ENCODE measurements at regions not wholly inside any gene's neighbourhood (a gene's known extent, or its start where the extent isn't known, plus 50 kb on each side); places are given as distances from the start of the nearest gene placed in this dataset.

DNA sequence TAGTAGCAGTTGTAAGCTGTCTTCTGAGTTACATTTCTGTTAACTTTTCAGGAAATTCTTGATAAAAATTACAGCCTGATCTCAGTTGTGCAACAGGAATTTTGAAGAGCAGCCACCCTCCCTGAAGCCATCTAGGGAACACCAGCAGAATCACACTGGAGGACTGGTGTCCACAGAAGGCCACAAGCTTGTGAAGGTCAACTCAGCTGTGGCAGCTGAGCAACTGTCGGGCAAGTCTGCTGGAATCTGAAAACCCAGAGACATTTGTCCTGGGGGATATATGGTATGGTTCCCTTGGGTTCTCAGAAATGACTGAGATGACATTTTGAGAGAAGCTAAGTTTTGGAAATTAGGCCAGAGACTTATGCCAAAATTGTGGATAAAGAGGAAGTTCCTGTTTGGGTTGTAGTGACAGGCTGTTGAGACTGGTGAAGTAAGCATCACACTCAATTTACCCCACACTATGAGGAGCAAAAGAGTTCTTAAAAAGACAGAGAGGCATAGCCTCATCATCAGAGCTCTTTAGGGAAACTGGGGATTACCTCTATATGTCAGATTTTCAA, 78.1 kb upstream of the TNIP3 start:
- in situ Hi-C loops (cut with MboI; ENCODE audit: low pct_unique_long_range_greater_than_20kb in 2 of 9, low sequenced_read_pairs in 9 of 9, unreplicated experiment in 9 of 9) = no loop called here
- no peak for ATAC-seq (replicated peaks in 6 of 8)
- no peak overlapping the region for H3K27ac ChIP-seq
- H3K4me1 ChIP-seq (replicated peaks in 1 of 2) = no peaks in the 10 kb centered on the region
- no peak overlapping the region for H3K4me3 ChIP-seq
- WGBS, 10 experiments = 100% methylated on average over 1 of the region's 1 CpG; no CpG with 5 or more reads in 8 of the 10 experiments

DNA sequence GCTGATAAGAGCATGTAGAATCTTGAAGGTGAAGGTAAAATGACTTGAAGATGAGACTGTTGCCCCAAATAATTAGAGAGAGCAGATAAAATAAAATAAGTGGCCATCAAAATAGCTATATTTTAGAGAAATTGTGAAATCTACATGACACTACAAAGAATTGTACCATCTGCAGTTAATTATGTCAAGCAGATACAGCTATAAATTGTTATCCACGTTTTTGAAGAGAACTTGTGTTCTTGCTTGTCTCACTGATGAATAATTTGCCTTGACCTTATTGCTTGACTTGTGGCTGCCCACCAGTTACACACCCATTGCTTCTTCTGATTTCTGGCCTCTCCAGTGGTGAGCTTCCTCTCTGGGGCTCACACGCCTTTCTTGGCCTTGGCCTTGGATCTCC, 75.8 kb upstream of the TNIP3 start:
- 0 to 100% (median 80%) methylated on average over 1 to 2 of the region's 2 CpGs; no CpG with 5 or more reads in 1 of the 10 experiments for WGBS, 10 experiments

DNA sequence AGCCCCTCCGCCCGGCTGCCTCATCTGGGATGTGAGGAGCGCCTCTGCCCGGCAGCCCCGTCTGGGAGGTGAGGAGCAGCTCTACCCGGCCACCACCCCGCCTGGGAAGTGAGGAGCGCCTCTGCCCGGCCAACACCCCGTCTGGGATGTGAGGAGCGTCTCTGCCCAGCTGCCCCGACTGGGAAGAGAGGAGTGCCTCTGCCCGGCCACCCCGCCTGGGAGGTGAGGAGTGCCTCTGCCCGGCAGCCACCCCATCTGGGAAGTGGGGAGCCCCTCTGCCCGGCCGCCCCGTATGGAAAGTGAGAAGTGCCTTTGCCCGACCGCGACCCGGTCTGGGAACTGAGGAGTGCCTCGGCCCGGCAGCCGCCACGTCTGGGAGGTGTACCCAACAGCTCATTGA, 74.3 kb upstream of the TNIP3 start:
- ATAC-seq (replicated peaks in 6 of 8) = no peak
- H3K4me3 ChIP-seq = no peak overlapping the region
- WGBS, 10 experiments = no CpG with 5 or more reads among the region's 26 CpGs
- in situ Hi-C loops (cut with MboI; ENCODE audit: low pct_unique_long_range_greater_than_20kb in 2 of 9, low sequenced_read_pairs in 9 of 9, unreplicated experiment in 9 of 9) = no loop called here
- no peak overlapping the region for H3K27ac ChIP-seq
- no peaks in the 10 kb centered on the region for H3K4me1 ChIP-seq (replicated peaks in 1 of 2)

More for the DNA sequence above, 75.8 kb upstream of the TNIP3 start:
- in situ Hi-C loops (cut with MboI; ENCODE audit: low pct_unique_long_range_greater_than_20kb in 2 of 9, low sequenced_read_pairs in 9 of 9, unreplicated experiment in 9 of 9) = no loop called here
- ATAC-seq (replicated peaks in 6 of 8) = peak in 1 of 8 experiments; percentile 24
- Histone ChIP-seq H3K4me3 (no peak overlapping the region), H3K4me1 (replicated peaks in 1 of 2) (no peaks in the 10 kb centered on the region), H3K27ac (no peak overlapping the region)

DNA sequence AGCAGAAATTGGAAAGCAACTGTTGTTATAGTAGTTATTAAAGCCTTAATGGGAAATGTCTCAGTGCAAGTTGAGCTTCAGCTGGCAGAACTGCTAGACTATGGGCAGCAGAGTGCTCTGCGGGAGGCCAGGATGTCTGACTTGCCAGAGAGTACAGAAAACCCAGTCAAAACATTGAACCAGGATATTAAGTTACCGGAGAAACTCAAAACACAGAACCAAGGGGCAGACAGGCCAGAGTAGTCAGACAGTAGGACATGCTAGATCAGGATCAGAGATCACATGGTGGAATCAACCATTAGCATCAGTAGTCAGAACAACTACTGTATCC, 72.9 kb upstream of the TNIP3 start:
- in situ Hi-C loops (cut with MboI; ENCODE audit: low pct_unique_long_range_greater_than_20kb in 2 of 9, low sequenced_read_pairs in 9 of 9, unreplicated experiment in 9 of 9) = no loop called here
- Histone ChIP-seq H3K4me1 (replicated peaks in 1 of 2) (no peaks in the 10 kb centered on the region), H3K27ac (no peak overlapping the region), H3K4me3 (no peak overlapping the region)
- WGBS, 10 experiments = 0 to 100% (median 74%) methylated on average over 1 to 2 of the region's 2 CpGs; no CpG with 5 or more reads in 4 of the 10 experiments
- ATAC-seq (replicated peaks in 6 of 8) = no peak

GRCh38 chr4:121236353-121237068, 72.4 kb upstream of the TNIP3 start:
- in situ Hi-C loops (cut with MboI; ENCODE audit: low pct_unique_long_range_greater_than_20kb in 2 of 9, low sequenced_read_pairs in 9 of 9, unreplicated experiment in 9 of 9) = no loop called here
- ATAC-seq (replicated peaks in 6 of 8) = no peak
- 75 to 100% (median 90%) methylated on average over 2 to 6 of the region's 6 CpGs; no CpG with 5 or more reads in 1 of the 10 experiments for WGBS, 10 experiments
- no peaks in the 10 kb centered on the region for H3K4me1 ChIP-seq (replicated peaks in 1 of 2)
- no peak overlapping the region for H3K4me3 ChIP-seq
- H3K27ac ChIP-seq = no peak overlapping the region

DNA sequence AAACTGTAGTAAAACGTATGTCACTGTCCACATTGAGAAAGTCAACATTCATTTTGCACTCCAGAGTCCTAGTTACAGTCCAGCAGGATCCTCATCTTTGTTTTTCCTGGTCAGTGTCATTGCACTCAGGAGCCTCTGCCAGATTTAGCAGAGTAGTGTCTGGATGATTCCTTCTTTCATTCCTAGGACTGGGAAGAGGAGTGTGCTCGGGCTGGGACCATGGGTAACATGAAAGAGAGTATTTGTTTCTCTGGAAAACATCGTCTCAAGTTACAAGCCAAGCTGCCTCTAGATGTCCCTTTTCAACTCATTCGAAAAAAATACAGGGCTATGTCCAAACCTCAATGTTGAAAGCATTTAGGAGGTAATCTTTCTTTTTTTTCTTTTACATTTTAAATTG, 69.9 kb upstream of the TNIP3 start:
- Histone ChIP-seq H3K27ac (no peak overlapping the region), H3K4me1 (replicated peaks in 1 of 2) (no peaks in the 10 kb centered on the region), H3K4me3 (no peak overlapping the region)
- ATAC-seq (replicated peaks in 6 of 8) = no peak
- in situ Hi-C loops (cut with MboI; ENCODE audit: low pct_unique_long_range_greater_than_20kb in 2 of 9, low sequenced_read_pairs in 9 of 9, unreplicated experiment in 9 of 9) = no loop called here
- WGBS, 10 experiments = 14 to 67% (median 50%) methylated on average over 1 to 4 of the region's 4 CpGs; no CpG with 5 or more reads in 1 of the 10 experiments

GRCh38 chr4:121229993-121230392, 65.9 kb upstream of the TNIP3 start:
- Histone ChIP-seq H3K4me3 (no peak overlapping the region), H3K4me1 (replicated peaks in 1 of 2) (no peaks in the 10 kb centered on the region), H3K27ac (no peak overlapping the region)
- 13 to 100% (median 94%) methylated on average over 1 to 3 of the region's 3 CpGs for WGBS, 10 experiments
- in situ Hi-C loops (cut with MboI; ENCODE audit: low pct_unique_long_range_greater_than_20kb in 2 of 9, low sequenced_read_pairs in 9 of 9, unreplicated experiment in 9 of 9) = no loop called here
- no peak for ATAC-seq (replicated peaks in 6 of 8)

DNA sequence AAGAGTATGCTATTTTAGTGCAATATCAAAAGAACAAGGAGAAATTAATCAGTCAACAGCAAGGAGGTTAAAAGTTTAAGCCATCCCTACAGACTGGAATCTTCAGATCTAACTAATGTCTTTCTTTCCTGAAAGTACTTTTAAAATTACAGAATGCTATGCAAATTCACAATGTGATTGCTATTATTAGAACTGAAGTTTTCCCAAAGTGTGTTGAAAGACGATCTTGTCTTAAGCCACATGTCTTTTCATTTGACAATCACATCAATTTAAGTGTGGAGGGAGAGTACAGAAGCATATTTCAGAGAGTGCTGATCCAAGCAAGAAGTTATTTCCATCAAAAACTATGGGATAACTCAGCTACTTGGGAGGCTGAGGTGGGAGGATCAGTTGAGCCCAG, 64.7 kb upstream of the TNIP3 start:
- peak in 2 of 8 experiments; percentile 91 to 93 for ATAC-seq (replicated peaks in 6 of 8)
- no peaks in the 10 kb centered on the region for H3K4me1 ChIP-seq (replicated peaks in 1 of 2)
- 0 to 100% (median 89%) methylated on average over 1 of the region's 1 CpG; no CpG with 5 or more reads in 4 of the 10 experiments for WGBS, 10 experiments
- H3K4me3 ChIP-seq = no peak overlapping the region
- H3K27ac ChIP-seq = no peak overlapping the region
- in situ Hi-C loops (cut with MboI; ENCODE audit: low pct_unique_long_range_greater_than_20kb in 2 of 9, low sequenced_read_pairs in 9 of 9, unreplicated experiment in 9 of 9) = no loop called here

DNA sequence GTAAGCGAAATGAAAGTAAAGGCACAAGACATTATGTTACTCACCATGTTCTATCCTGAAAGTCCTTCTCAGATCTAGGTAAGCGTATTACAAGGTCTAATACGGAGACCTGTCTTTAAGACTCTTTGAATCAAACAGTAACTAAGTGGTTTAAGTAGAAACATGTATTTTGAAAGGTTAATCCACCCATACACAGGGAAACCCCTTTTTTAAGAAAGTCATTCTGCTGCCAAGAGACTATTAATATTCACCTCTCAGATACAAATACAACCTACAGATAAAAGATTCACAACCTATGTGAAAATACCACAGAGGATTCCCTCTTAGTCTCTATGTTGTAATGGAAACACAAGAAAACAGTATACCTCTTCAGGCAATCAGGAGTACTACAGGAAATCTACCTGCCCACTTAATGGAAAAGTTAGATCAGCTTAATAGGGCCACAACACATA, 63.2 kb upstream of the TNIP3 start:
- H3K27ac ChIP-seq = no peak overlapping the region
- H3K4me1 ChIP-seq (replicated peaks in 1 of 2) = no peaks in the 10 kb centered on the region
- no peak overlapping the region for H3K4me3 ChIP-seq
- ATAC-seq (replicated peaks in 6 of 8) = peak in 1 of 8 experiments; percentile 20
- 75 to 100% (median 91%) methylated on average over 1 to 3 of the region's 3 CpGs for WGBS, 10 experiments
- in situ Hi-C loops (cut with MboI; ENCODE audit: low pct_unique_long_range_greater_than_20kb in 2 of 9, low sequenced_read_pairs in 9 of 9, unreplicated experiment in 9 of 9) = no loop called here

DNA sequence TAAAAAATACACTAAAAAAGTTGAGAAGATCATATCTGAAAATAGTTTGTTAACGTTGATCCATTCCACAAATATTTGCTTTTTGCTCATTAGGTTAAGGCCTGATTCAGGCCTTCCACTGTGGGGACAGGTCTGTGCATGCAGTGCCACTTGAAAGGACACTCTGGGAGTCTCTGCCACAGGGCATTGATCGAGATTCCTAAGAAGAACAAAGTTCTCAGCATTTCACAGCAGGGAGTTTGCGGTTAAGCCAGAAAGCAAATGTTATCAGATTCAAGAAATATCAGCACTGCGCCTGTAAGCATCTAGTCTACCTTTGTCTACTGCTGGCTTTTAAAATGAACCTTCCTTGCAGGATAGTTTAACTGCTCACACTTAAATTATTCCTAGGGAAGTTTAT, 62.2 kb upstream of the TNIP3 start:
- Histone ChIP-seq H3K4me3 (no peak overlapping the region), H3K4me1 (replicated peaks in 1 of 2) (no peaks in the 10 kb centered on the region), H3K27ac (no peak overlapping the region)
- 33 to 92% (median 79%) methylated on average over 1 to 4 of the region's 4 CpGs for WGBS, 10 experiments
- in situ Hi-C loops (cut with MboI; ENCODE audit: low pct_unique_long_range_greater_than_20kb in 2 of 9, low sequenced_read_pairs in 9 of 9, unreplicated experiment in 9 of 9) = no loop called here
- no peak for ATAC-seq (replicated peaks in 6 of 8)

DNA sequence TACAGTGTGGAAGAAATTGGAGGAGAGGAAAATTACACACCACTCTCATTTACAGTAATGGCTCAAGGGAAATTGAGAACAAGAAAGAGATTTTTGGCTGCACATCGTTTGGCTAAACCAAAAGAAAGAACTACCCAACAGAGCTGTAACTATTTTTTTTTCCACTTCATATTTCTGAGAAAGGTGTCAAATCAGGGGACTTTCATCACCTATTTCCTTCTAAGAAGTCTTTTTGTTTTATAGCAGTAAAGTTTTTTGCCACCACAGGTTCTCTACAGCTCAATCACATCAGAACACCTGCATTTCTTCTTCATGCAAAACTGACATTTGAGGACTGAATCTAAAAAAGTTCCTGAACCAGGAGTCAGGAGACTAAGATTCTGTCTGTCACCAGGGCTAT, 57.5 kb upstream of the TNIP3 start:
- Histone ChIP-seq H3K4me3 (no peak overlapping the region), H3K4me1 (replicated peaks in 1 of 2) (no peaks in the 10 kb centered on the region), H3K27ac (no peak overlapping the region)
- ATAC-seq (replicated peaks in 6 of 8) = no peak
- 14 to 100% (median 89%) methylated on average over 1 of the region's 1 CpG; no CpG with 5 or more reads in 3 of the 10 experiments for WGBS, 10 experiments
- in situ Hi-C loops (cut with MboI; ENCODE audit: low pct_unique_long_range_greater_than_20kb in 2 of 9, low sequenced_read_pairs in 9 of 9, unreplicated experiment in 9 of 9) = no loop called here

DNA sequence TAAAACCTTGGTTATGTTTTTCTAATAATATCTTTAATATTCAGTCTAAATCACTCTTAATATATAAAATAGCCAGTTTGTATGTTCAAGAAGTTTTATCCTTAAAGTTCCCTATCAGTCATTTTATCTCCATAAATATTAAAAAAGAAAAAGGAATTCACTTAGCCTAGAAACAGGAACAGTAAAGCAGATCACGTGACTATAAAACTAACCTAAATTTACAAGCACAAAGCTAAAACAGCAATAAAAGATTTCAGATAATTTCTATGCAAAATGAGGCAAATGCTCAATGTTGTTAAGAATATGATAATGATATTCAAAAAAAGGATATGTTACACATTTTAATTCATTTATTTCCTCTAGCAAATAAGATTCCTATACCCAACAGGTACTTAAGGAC, 57.1 kb upstream of the TNIP3 start:
- no peaks in the 10 kb centered on the region for H3K4me1 ChIP-seq (replicated peaks in 1 of 2)
- ATAC-seq (replicated peaks in 6 of 8) = no peak
- WGBS, 10 experiments = 30 to 100% (median 69%) methylated on average over 1 of the region's 1 CpG; no CpG with 5 or more reads in 2 of the 10 experiments

GRCh38 chr4:121220698-121221097, 56.6 kb upstream of the TNIP3 start:
- ATAC-seq (replicated peaks in 6 of 8) = no peak
- H3K4me1 ChIP-seq (replicated peaks in 1 of 2) = no peaks in the 10 kb centered on the region
- no peak overlapping the region for H3K27ac ChIP-seq
- in situ Hi-C loops (cut with MboI; ENCODE audit: low pct_unique_long_range_greater_than_20kb in 2 of 9, low sequenced_read_pairs in 9 of 9, unreplicated experiment in 9 of 9) = no loop called here
- no peak overlapping the region for H3K4me3 ChIP-seq
- WGBS, 10 experiments = 44 to 87% (median 52%) methylated on average over 2 to 5 of the region's 5 CpGs; no CpG with 5 or more reads in 1 of the 10 experiments

More for the DNA sequence above, 57.1 kb upstream of the TNIP3 start:
- in situ Hi-C loops (cut with MboI; ENCODE audit: low pct_unique_long_range_greater_than_20kb in 2 of 9, low sequenced_read_pairs in 9 of 9, unreplicated experiment in 9 of 9) = no loop called here
- Histone ChIP-seq H3K4me3 (no peak overlapping the region), H3K27ac (no peak overlapping the region)

DNA sequence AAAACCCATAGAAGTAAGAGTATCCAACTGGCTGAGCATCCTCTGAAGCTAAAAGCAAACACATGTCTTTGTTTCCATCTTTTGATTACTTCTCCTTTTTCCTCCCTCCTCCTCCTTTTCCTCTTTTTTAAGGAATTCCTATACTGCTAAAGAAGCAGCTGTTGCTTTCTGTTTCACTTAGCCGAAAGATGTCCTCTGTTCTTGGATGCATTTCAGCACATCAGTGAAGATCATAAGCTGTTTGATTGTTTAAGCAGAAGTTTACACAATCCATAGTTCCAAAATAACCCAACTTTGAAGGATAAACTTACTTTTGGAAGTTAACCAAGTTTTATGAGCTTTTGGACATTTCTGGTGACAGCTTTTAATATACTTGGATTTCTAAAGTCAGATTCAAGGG, 55.1 kb upstream of the TNIP3 start:
- peak in 1 of 8 experiments; percentile 38 for ATAC-seq (replicated peaks in 6 of 8)
- Histone ChIP-seq H3K4me3 (no peak overlapping the region), H3K27ac (no peak overlapping the region), H3K4me1 (replicated peaks in 1 of 2) (no peaks in the 10 kb centered on the region)
- in situ Hi-C loops (cut with MboI; ENCODE audit: low pct_unique_long_range_greater_than_20kb in 2 of 9, low sequenced_read_pairs in 9 of 9, unreplicated experiment in 9 of 9) = no loop called here
- WGBS, 10 experiments = 40 to 100% (median 100%) methylated on average over 1 of the region's 1 CpG; no CpG with 5 or more reads in 3 of the 10 experiments
